A549 (cell line): ENCODE measurements at regions not wholly inside any gene's neighbourhood (a gene's known extent, or its start where the extent isn't known, plus 50 kb on each side); places are given as distances from the start of the nearest gene placed in this dataset.

Experiments
- BCL3 ChIP-seq: fragments of >200 bp; sonication (Bioruptor Twin); formaldehyde crosslinking; IDR thresholded peaks from 3 replicates; pipeline ENCODE4 v1.6.1; 2016
- CHD4 ChIP-seq: fragments of 200-600 bp; sonication (generic); IDR thresholded peaks from 2 replicates; pipeline ENCODE4 v1.6.1; 2016; ENCODE audit warnings: antibody characterized with exemption, mild to moderate bottlenecking, borderline replicate concordance
- FOSB ChIP-seq: fragments of 250-450 bp; sonication (Bioruptor Pico); IDR thresholded peaks from 2 replicates; pipeline ENCODE4 v1.5.0; 2020; ENCODE audit warnings: mild to moderate bottlenecking, moderate library complexity
- JUN ChIP-seq, 2 experiments: fragments of >200 bp; sonication (Bioruptor Twin); formaldehyde crosslinking; IDR thresholded peaks; 2 replicates in 1 of 2; 3 replicates in 1 of 2; pipeline ENCODE4 v1.6.1; 2016 to 2017
- NFE2L2 ChIP-seq: fragments of 150-350 bp; conservative IDR thresholded peaks from 2 replicates; pipeline ENCODE4 v1.6.1; 2014; ENCODE audit warnings: low read length
- POLR2A ChIP-seq: IDR thresholded peaks from 2 replicates; pipeline ENCODE4 v1.6.1; 2012; ENCODE audit warnings: mild to moderate bottlenecking, low read length
- TP53 ChIP-seq: fragments of 250-450 bp; sonication (Bioruptor Pico); IDR thresholded peaks from 2 replicates; pipeline ENCODE4 v1.5.0; 2021; ENCODE audit warnings: mild to moderate bottlenecking, moderate library complexity
- ZNF302 ChIP-seq: fragments of 250-450 bp; sonication (Bioruptor Pico); IDR thresholded peaks from 2 replicates; pipeline ENCODE4 v1.9.0; 2021; ENCODE audit warnings: inconsistent platforms, mild to moderate bottlenecking, moderate library complexity
- TF ChIP-seq, protein P1 (sequence below): fragments of >200 bp; sonication (Bioruptor Twin); formaldehyde crosslinking; IDR thresholded peaks from 3 replicates; pipeline ENCODE4 v1.5.1; 2016

DNA sequence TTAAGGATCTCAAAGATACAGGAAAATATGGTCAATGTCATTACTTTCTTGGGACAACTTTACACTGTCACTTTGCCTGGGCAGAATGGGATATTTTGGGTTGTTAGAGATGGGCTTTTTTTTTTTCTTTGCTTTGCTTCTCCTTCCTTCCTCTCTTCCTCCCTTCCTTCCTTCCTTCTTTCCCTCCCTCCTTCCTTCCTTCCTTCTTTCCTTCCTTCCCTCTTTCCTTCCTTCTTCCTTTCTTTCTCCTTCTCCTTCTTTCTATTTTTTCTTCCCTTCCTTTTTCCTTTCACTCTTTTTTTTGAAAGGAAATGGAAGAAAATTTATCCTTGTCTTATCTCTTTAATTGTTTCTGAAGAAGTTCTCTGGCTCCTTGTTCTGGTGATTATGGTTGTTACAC is 180.0 kb upstream of the CCDC68 start:
- TF ChIP-seq, protein P1, sequence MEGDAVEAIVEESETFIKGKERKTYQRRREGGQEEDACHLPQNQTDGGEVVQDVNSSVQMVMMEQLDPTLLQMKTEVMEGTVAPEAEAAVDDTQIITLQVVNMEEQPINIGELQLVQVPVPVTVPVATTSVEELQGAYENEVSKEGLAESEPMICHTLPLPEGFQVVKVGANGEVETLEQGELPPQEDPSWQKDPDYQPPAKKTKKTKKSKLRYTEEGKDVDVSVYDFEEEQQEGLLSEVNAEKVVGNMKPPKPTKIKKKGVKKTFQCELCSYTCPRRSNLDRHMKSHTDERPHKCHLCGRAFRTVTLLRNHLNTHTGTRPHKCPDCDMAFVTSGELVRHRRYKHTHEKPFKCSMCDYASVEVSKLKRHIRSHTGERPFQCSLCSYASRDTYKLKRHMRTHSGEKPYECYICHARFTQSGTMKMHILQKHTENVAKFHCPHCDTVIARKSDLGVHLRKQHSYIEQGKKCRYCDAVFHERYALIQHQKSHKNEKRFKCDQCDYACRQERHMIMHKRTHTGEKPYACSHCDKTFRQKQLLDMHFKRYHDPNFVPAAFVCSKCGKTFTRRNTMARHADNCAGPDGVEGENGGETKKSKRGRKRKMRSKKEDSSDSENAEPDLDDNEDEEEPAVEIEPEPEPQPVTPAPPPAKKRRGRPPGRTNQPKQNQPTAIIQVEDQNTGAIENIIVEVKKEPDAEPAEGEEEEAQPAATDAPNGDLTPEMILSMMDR, result no peak
- no peak for TF ChIP-seq TP53 (CRISPR knock-in tag)
- no peak for TF ChIP-seq POLR2A
- no peak for TF ChIP-seq ZNF302
- TF ChIP-seq JUN (IDR thresholded peaks at IDR 0.05), result no peak
- no peak for TF ChIP-seq CHD4
- no peak for TF ChIP-seq NFE2L2
- TF ChIP-seq FOSB, result no peak
- no peak for TF ChIP-seq BCL3
